ENCODE measurements at regions not wholly inside any gene's neighbourhood (a gene's known extent, or its start where the extent isn't known, plus 50 kb on each side); places are given as distances from the start of the nearest gene placed in this dataset.

GRCh38 chr22:27212617-27213177 lies 555.3 kb downstream of the MIAT start:
- DNase-seq: peak; percentile 55

GRCh38 chr22:27213294-27213693 lies 555.9 kb downstream of the MIAT start:
- no peak for DNase-seq

GRCh38 chr22:27213766-27214581 lies 556.6 kb downstream of the MIAT start:
- DNase-seq: no peak

GRCh38 chr22:27214691-27215090 lies 557.3 kb downstream of the MIAT start:
- DNase-seq: no peak

GRCh38 chr22:27215871-27216270 lies 558.5 kb downstream of the MIAT start:
- DNase-seq: no peak

- no peak for DNase-seq
Measured at GRCh38 chr22:27216444-27216843, 559.1 kb downstream of the MIAT start.

GRCh38 chr22:27217154-27217553 lies 559.8 kb downstream of the MIAT start:
- DNase-seq: no peak

GRCh38 chr22:27218012-27218920 lies 560.9 kb downstream of the MIAT start:
- DNase-seq: no peak

- DNase-seq: no peak
Measured at GRCh38 chr22:27219036-27219435, 561.6 kb downstream of the MIAT start.

GRCh38 chr22:27220339-27220738 lies 563.0 kb downstream of the MIAT start:
- no peak for DNase-seq

- no peak for DNase-seq
Measured at GRCh38 chr22:27222178-27222577, 564.8 kb downstream of the MIAT start.

GRCh38 chr22:27223317-27224177 lies 566.2 kb downstream of the MIAT start:
- peak; percentile 0 for DNase-seq

- DNase-seq: no peak
Measured at GRCh38 chr22:27224485-27225374, 567.3 kb downstream of the MIAT start.

GRCh38 chr22:27226666-27227065 lies 569.3 kb downstream of the MIAT start:
- no peak for DNase-seq

- DNase-seq: no peak
Measured at GRCh38 chr22:27228771-27229170, 571.4 kb downstream of the MIAT start.

- DNase-seq: no peak
Measured at GRCh38 chr22:27230189-27230588, 571.4 kb downstream of the MN1 start.

- DNase-seq: no peak
Measured at GRCh38 chr22:27231266-27231665, 570.3 kb downstream of the MN1 start.

- no peak for DNase-seq
Measured at GRCh38 chr22:27232077-27232476, 569.5 kb downstream of the MN1 start.

GRCh38 chr22:27237080-27237741 lies 564.3 kb downstream of the MN1 start:
- DNase-seq: no peak

- no peak for DNase-seq
Measured at GRCh38 chr22:27238935-27239510, 562.5 kb downstream of the MN1 start.

GRCh38 chr22:27239520-27239919 lies 562.0 kb downstream of the MN1 start:
- no peak for DNase-seq

Measured in MV-4-11 (cell line).